SK-N-MC (cell line): ENCODE measurements at regions not wholly inside any gene's neighbourhood (a gene's known extent, or its start where the extent isn't known, plus 50 kb on each side); places are given as distances from the start of the nearest gene placed in this dataset.

ENCODE experiments used
- DNase-seq: peaks from one replicate; pipeline ENCODE4 v3.0.0-alpha.2; 2011; ENCODE audit warnings: low read depth, low spot score
- H3K27ac ChIP-seq: fragments of 200-600 bp; sonication (generic); 2 replicates; pipeline ENCODE4 v1.5.1; 2016; ENCODE audit warnings: mixed run types
- H3K36me3 ChIP-seq: fragments of 200-600 bp; sonication (generic); 2 replicates; pipeline ENCODE4 v1.6.1; 2017; ENCODE audit warnings: antibody characterized with exemption, low read length, mixed read lengths; ENCODE audit not compliant: insufficient read depth
- H3K4me3 ChIP-seq: fragments of 200-600 bp; sonication (generic); 2 replicates; pipeline ENCODE4 v1.5.1; 2016
- H3K9ac ChIP-seq: fragments of 200-600 bp; sonication (generic); 2 replicates; pipeline ENCODE4 v1.8.0; 2017; ENCODE audit warnings: mixed run types, mixed read lengths; ENCODE audit not compliant: insufficient read length
- H3K9me3 ChIP-seq: fragments of 200-600 bp; sonication (generic); 2 replicates; pipeline ENCODE4 v1.6.1; 2017; ENCODE audit warnings: low read depth, mild to moderate bottlenecking, antibody characterized with exemption, low read length, moderate library complexity, mixed read lengths
- EZH2 ChIP-seq: fragments of 200-600 bp; sonication (generic); IDR thresholded peaks from one replicate; pipeline ENCODE4 v1.6.1; 2017; ENCODE audit warnings: antibody characterized with exemption
- FOXP2 ChIP-seq: optimal IDR thresholded peaks from 2 replicates; pipeline ENCODE3; 2011; ENCODE audit warnings: mild to moderate bottlenecking, moderate library complexity; ENCODE audit not compliant: insufficient read depth; ENCODE audit errors: extremely low read length, control extremely low read depth
- POLR2AphosphoS5 ChIP-seq: IDR thresholded peaks from 2 replicates; pipeline ENCODE4 v1.6.1; 2012; ENCODE audit warnings: mild to moderate bottlenecking, low read depth, low read length, borderline replicate concordance

DNA sequence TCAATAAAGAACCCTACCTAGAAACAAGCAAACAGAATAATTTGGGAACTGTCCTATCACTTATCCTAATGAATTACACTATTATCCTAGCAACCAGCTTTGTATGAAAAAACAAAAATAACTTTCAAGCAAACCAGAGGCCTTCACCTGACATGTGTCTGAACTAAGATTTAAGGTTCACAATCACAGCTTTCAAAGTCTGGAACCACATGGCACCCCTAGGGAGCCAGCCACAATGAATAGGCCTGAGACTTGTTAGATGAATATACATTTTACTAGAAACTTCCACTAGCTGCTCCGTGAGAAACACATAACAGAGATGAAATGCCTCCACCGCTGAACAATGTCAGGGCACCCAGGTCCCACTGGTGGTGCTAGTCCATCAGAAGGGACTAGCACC lies 65.8 kb upstream of the CYP2D6 start:
- no peak for DNase-seq
- Histone ChIP-seq H3K9me3 (no peaks in the 10 kb centered on the region), H3K4me3 (no peak overlapping the region), H3K36me3 (peaks cover 3% of the 10 kb centered on the region; the same call in 1 of the 2 replicates), H3K9ac (no peak overlapping the region), H3K27ac (no peak overlapping the region)
- TF ChIP-seq EZH2: no peak
- TF ChIP-seq POLR2AphosphoS5: no peak
- TF ChIP-seq FOXP2: no peak

DNA sequence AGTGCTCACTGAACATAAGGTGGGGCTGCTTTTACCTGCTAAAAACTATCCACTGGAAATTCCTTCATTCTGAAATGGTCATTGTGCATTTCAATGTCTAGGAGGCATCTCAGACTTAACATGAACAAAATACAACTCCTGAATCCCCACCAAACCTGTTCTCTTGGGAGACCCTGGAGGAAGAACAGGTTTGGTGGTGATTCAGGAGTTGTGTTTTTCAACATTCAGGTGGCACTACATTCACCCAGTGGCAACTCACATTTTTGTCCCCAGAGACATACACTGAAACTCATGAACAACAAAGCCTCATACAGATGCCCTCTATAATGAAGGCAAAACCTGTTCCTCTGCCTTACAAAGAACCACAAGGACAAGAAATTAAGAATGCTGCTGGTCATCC lies 64.3 kb upstream of the CYP2D6 start:
- Histone ChIP-seq H3K27ac (no peak overlapping the region), H3K9ac (no peak overlapping the region), H3K9me3 (no peaks in the 10 kb centered on the region), H3K36me3 (no peaks in the 10 kb centered on the region), H3K4me3 (no peak overlapping the region)
- TF ChIP-seq FOXP2: no peak
- TF ChIP-seq POLR2AphosphoS5: no peak
- TF ChIP-seq EZH2: no peak
- no peak for DNase-seq

- no peaks in the 10 kb centered on the region for H3K36me3 ChIP-seq
- TF ChIP-seq FOXP2: no peak
- no peak for TF ChIP-seq POLR2AphosphoS5
- TF ChIP-seq EZH2: no peak
Observed at GRCh38 chr22:42194104-42194851, 63.7 kb upstream of the CYP2D6 start.

GRCh38 chr22:42192547-42192946 lies 61.9 kb upstream of the CYP2D6 start:
- no peak for DNase-seq
- Histone ChIP-seq H3K4me3 (no peak overlapping the region), H3K9ac (no peak overlapping the region), H3K27ac (no peak overlapping the region), H3K36me3 (no peaks in the 10 kb centered on the region), H3K9me3 (no peaks in the 10 kb centered on the region)
- TF ChIP-seq FOXP2 (no peak), POLR2AphosphoS5 (no peak), EZH2 (no peak)

More at GRCh38 chr22:42194104-42194851, 63.7 kb upstream of the CYP2D6 start:
- H3K9me3 ChIP-seq: no peaks in the 10 kb centered on the region
- DNase-seq: no peak
- no peak overlapping the region for H3K27ac ChIP-seq
- H3K4me3 ChIP-seq: no peak overlapping the region
- no peak overlapping the region for H3K9ac ChIP-seq

DNA sequence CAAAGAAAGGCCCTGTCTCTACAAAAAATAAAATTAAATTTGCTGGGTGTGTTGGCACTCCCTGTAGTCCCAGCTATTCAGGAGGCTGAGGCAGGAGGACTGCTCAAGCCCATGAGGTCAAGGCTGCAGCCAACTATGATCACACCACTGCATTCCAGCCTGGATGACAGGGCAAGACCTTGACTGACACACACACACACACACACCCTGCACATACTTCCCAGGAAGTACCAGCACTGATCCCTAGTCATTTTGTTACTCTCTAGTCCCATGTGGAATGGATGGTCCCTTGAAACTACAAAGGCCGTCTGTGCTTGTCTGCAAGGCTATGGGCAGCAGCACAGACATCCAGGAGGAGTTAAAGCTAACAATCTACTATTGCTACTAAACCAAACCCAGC lies 59.7 kb upstream of the CYP2D6 start:
- H3K9ac ChIP-seq: no peak overlapping the region
- no peaks in the 10 kb centered on the region for H3K36me3 ChIP-seq
- no peak overlapping the region for H3K27ac ChIP-seq
- H3K4me3 ChIP-seq: no peak overlapping the region
- DNase-seq: no peak
- no peaks in the 10 kb centered on the region for H3K9me3 ChIP-seq
- no peak for TF ChIP-seq POLR2AphosphoS5

- TF ChIP-seq POLR2AphosphoS5 (no peak), EZH2 (no peak), FOXP2 (no peak)
- no peak overlapping the region for H3K27ac ChIP-seq
- no peaks in the 10 kb centered on the region for H3K36me3 ChIP-seq
- H3K9me3 ChIP-seq: no peaks in the 10 kb centered on the region
- H3K9ac ChIP-seq: no peak overlapping the region
- H3K4me3 ChIP-seq: no peak overlapping the region
- DNase-seq: no peak
Observed at GRCh38 chr22:42189761-42190160, 59.2 kb upstream of the CYP2D6 start.

GRCh38 chr22:42188808-42189447 lies 58.3 kb upstream of the CYP2D6 start:
- no peak for DNase-seq
- H3K36me3 ChIP-seq: no peaks in the 10 kb centered on the region
- no peaks in the 10 kb centered on the region for H3K9me3 ChIP-seq
- no peak for TF ChIP-seq FOXP2
- no peak for TF ChIP-seq EZH2
- TF ChIP-seq POLR2AphosphoS5: no peak
- H3K4me3 ChIP-seq: no peak overlapping the region
- no peak overlapping the region for H3K9ac ChIP-seq
- no peak overlapping the region for H3K27ac ChIP-seq

- Histone ChIP-seq H3K9ac (no peak overlapping the region), H3K36me3 (no peaks in the 10 kb centered on the region), H3K9me3 (no peaks in the 10 kb centered on the region), H3K4me3 (no peak overlapping the region), H3K27ac (no peak overlapping the region)
- no peak for TF ChIP-seq FOXP2
- TF ChIP-seq EZH2: no peak
- TF ChIP-seq POLR2AphosphoS5: no peak
- DNase-seq: no peak
Observed at GRCh38 chr22:42187646-42188045, 57.0 kb upstream of the CYP2D6 start.
